HUDEP-2 (cell line): ENCODE measurements at regions not wholly inside any gene's neighbourhood (a gene's known extent, or its start where the extent isn't known, plus 50 kb on each side); places are given as distances from the start of the nearest gene placed in this dataset.

Source experiments
- DNase-seq, 76 experiments: peaks; one replicate each; lab custom pipeline; 2025; ENCODE audit not compliant: unreplicated experiment in 76 of 76; lab: John Stamatoyannopoulos, UW

- no peak for DNase-seq
Observed at GRCh38 chr16:65445313-65446260, 323.7 kb upstream of the CDH11 start.

DNA sequence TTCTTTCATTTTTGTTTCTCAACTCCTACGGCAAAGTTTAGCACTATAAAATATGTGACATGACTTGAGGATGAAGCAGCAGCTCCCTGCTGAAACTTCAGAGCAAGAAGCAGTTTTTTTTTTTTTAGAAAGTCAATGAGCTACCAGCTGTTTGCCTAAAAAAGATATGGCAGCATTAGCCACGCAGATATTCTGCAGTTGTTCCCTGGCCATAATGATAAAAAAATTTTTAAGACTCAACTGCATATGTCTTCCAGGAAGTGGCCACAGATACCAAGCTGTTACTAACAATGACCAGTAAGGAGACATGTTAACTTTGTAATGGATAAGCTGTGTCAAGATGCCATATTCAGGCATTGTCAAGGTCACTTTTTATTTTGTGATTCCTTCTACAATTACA, 319.6 kb upstream of the CDH11 start:
- DNase-seq, result no peak

- no peak for DNase-seq
Observed at GRCh38 chr16:65429504-65430181, 307.8 kb upstream of the CDH11 start.

GRCh38 chr16:65426484-65426883, 304.6 kb upstream of the CDH11 start:
- DNase-seq, result no peak

DNA sequence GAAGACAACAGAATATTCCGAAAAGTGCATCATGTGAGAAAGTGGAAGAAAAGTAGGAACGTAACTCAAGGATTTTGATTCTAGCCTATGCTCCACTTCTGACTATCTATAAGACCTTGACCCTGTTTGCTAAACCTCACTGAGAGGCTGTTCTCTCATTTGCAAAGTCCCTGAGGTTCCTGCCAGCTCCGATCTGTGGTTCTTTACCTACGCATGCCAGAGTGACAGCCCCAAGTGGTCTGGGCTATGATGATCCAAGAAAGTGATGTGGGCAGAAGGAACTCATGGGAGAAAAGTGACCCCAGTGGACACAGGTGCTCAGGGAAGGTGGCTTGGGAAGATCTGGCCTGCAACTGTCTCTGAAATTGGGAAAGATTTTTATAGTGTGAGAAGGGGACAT, 301.1 kb upstream of the CDH11 start:
- no peak for DNase-seq

DNA sequence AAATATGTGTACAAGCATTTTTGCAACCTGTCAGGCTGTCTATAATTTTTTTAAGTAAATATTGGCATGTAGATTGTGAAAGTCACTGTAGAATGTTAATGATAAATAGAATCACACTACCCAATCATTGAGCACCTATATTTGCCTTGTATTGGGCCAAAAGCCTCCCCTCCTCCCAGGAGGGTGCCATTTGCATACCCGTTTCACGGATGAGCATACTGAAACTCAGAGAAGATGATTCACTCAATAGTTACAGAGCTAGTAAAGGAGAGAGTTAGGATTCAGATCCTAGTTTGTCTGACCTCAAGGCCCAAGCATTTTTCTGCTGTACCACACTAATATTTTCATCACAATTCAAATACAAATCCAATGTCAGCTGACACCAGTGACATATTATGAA, 299.7 kb upstream of the CDH11 start:
- DNase-seq, result no peak

DNA sequence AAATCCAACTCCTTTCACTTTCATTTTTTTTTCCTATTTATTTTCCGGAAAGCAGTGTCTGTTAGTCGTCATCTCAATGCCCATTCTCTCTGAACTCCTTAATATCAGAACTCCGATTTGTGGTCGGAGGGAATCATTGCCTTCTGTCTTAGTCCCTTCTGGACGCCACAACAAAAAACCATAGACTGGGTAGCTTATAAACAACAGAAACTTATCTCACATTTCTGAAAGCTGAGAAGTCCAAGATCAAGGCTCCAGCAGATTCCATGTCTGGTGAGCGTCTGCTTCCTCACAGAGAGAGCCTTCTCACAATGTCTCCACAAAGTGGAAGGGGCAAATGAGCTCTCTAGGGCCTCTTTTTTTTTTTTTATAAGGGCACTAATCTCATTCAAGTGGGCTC, 296.6 kb upstream of the CDH11 start:
- DNase-seq, result no peak

GRCh38 chr16:65415460-65415859, 293.6 kb upstream of the CDH11 start:
- no peak for DNase-seq

DNA sequence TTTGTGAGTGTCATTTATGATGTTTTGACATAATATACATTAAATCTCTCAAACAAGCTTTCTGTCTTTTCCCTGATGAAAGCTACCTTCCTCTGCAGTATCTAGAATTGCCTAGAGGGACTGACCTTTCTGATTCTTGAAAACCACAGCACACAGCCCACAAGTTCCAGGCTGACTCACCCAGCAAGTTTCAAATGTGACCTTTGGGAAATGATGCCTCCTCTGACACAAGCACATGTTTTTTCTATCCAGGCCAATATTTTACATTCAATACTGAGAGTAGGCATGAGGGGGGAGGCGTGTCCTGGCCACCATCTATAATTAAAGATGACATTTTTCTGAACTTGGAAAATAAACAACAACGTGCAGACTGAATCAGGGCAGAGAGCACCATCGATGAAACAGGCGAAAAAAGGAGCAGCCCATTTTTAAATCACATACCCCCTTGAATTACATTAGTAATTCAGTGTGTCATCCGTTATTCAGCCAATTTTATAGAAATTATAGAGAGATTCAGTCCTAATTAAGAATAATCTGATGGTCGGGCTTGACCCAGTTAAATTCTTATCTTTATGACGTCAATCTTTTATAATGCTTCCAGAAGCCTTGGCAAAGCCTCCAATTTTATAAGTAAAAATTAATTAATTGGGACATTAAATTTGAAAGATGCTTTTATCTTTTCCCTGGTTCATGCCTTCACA, 292.6 kb upstream of the CDH11 start:
- no peak for DNase-seq

DNA sequence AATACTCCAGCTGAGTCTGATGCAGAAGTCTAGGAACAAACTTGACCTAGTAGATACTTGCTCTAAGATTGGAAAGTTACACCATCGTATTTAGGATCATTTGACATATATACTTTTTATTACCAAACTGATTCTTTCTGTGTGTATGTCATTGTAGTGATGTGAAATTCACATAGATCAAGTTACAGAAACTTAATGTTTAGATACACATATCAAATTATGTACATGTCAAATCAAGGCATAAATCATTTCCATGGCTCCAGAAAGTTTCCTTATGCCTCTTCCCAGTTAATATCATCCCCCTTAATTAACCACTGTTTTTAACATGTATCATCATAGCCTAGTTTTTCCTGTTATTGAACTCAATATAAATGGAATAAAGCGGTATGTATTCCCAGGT, 292.0 kb upstream of the CDH11 start:
- DNase-seq, result no peak

- DNase-seq, result no peak
Observed at GRCh38 chr16:65410801-65411200, 288.9 kb upstream of the CDH11 start.

DNA sequence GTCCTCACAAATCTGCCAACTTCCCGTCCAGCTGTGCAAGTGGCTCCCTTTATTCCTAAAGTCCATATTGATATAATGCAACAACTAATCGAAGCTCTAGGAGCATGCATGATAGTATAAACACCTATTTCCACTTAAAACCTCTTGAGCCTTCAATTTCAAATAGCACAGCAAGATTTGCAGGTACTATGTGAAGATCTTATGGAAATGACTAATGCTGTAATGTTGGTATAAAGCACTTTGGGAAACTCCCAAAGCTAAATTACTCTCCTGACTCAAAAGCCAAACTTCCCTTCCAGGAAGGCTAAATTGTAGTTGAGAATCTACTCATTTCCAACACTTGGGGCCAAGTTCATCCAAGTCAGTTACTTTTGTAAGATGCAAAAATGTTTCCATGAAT, 287.6 kb upstream of the CDH11 start:
- no peak for DNase-seq

- no peak for DNase-seq
Observed at GRCh38 chr16:65406933-65407332, 285.1 kb upstream of the CDH11 start.

DNA sequence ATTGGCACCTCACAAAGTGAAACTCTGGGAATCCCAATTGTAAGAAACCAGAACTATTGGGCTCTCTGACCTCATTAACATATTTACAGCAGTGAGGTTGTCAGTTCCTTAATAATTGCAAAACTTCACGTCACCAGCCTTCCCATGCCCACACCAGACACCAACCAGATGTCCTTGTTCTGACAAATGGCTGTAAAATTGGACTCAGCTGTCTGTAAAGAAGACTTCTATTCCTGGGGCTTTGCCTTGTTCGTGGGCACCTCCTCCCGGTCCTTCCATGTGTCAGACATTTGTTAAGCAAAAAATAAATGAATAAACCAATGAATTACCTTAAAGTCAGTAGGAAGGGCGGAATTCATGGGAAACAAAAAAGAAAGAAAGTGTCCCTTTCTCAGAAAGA, 284.3 kb upstream of the CDH11 start:
- DNase-seq, result no peak

GRCh38 chr16:65394281-65394680, 272.4 kb upstream of the CDH11 start:
- no peak for DNase-seq

- DNase-seq, result no peak
Observed at GRCh38 chr16:65392806-65393565, 271.1 kb upstream of the CDH11 start.

DNA sequence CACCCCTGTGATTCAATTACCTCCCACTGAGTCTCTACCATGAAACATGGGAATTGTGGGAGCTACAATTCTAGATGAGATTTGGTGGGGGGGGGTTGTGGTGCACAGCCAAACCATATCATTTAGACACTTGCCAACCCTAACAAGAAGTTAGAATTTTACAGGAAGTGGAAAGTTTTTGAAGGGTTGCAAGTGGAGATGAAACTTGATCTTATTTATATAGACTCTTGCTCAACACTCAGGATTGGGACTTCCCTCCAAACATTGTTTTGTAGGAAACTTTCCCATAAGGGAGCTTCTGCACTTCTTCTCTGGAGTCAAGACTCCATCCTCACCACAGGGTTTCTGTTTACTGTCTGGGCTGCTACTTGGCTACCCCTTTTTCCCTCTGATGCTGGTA, 266.7 kb upstream of the CDH11 start:
- no peak for DNase-seq

DNA sequence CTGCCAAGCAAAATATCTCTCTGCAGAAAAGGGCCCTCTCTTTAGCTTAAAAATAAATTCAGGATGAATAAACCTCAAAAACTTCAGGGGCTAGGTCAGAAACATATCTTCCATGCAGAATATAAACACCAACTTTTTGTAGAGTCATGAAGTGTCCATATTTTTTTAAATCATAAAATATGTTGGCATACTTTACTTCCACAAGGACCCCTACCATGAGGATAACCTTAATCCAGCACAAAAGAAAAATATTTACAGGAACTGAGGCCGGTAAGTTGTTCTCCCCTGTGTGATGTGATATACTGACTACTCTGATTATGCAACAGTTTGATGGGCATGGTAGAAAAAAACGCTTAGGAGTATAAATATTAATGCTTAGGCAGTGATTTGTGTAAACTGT, 264.8 kb upstream of the CDH11 start:
- DNase-seq, result no peak

GRCh38 chr16:65384441-65384840, 262.6 kb upstream of the CDH11 start:
- DNase-seq, result no peak

- no peak for DNase-seq
Observed at GRCh38 chr16:65377195-65377594, 255.3 kb upstream of the CDH11 start.

DNA sequence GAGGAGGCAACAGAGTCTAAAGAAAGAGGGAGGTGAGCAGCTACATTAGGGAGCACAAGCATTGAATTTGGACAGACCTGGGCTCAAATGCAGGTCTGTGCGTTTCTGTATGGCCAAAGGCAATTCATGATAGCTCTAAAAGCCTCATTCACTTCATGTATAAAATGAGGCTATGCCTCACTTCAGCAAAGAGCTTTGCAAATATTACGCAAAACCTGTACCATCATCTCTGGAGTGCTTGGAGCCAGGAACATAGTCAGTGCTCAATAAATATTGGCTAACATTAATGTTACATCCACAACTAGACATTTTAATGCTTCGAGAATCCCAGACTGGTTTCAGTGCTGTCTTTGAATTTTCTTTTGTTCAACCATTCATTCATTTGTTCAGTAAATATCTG, 254.7 kb upstream of the CDH11 start:
- no peak for DNase-seq
